DND-41 (cell line): ENCODE measurements at regions not wholly inside any gene's neighbourhood (a gene's known extent, or its start where the extent isn't known, plus 50 kb on each side); places are given as distances from the start of the nearest gene placed in this dataset.

Experiments used
- ATAC-seq: fragments of 200-7000 bp; cut with Tn5 transposase; 3 replicates; pipeline ENCODE4 v1.9.1; 2021; ENCODE audit warnings: low read depth; ENCODE audit not compliant: insufficient read depth
- DNase-seq: peaks from one replicate; pipeline ENCODE4 v3.0.0-alpha.2; 2020
- H2AFZ ChIP-seq: 2 replicates; pipeline ENCODE4 v1.6.0; 2012; ENCODE audit warnings: low read depth, low read length
- H3K27ac ChIP-seq: 2 replicates; pipeline ENCODE4 v1.5.1; 2012; ENCODE audit warnings: low read length, inconsistent platforms
- H3K27me3 ChIP-seq: fragments of 200-600 bp; sonication (generic); 2 replicates; pipeline ENCODE4 v1.6.0; 2012; ENCODE audit warnings: low read length, mild to moderate bottlenecking, inconsistent platforms; ENCODE audit not compliant: insufficient read depth, poor library complexity
- H3K36me3 ChIP-seq: 2 replicates; pipeline ENCODE4 v1.5.1; 2012; ENCODE audit warnings: low read length, inconsistent platforms; ENCODE audit not compliant: insufficient read depth
- H3K4me1 ChIP-seq: 2 replicates; pipeline ENCODE4 v1.5.1; 2012; ENCODE audit warnings: mild to moderate bottlenecking, low read length; ENCODE audit not compliant: insufficient read depth
- H3K4me2 ChIP-seq: 2 replicates; pipeline ENCODE4 v1.6.0; 2012; ENCODE audit warnings: mild to moderate bottlenecking, moderate library complexity, low read length, inconsistent platforms; ENCODE audit not compliant: insufficient read depth
- H3K4me3 ChIP-seq, 2 experiments: fragments of 200-600 bp in 1 of 2; shearing (Covaris generic) in 1 of 2; 2 replicates each; pipeline ENCODE4 v1.5.1; 2012 to 2016; ENCODE audit warnings: inconsistent platforms in 2 of 2, low read length in 2 of 2, mild to moderate bottlenecking in 2 of 2, low read depth in 1 of 2, moderate library complexity in 1 of 2
- H3K79me2 ChIP-seq: 2 replicates; pipeline ENCODE4 v1.6.0; 2012; ENCODE audit warnings: low read length, inconsistent platforms; ENCODE audit not compliant: insufficient read depth
- H3K9ac ChIP-seq: 2 replicates; pipeline ENCODE4 v1.6.0; 2012; ENCODE audit warnings: low read depth, mild to moderate bottlenecking, inconsistent platforms, low read length, moderate library complexity
- H3K9me3 ChIP-seq: 2 replicates; pipeline ENCODE4 v1.5.1; 2012; ENCODE audit warnings: low read length, moderate library complexity, mild to moderate bottlenecking, inconsistent platforms; ENCODE audit not compliant: insufficient read depth, severe bottlenecking
- H4K20me1 ChIP-seq: 2 replicates; pipeline ENCODE4 v1.6.0; 2012; ENCODE audit warnings: low read length; ENCODE audit not compliant: insufficient read depth
- CTCF ChIP-seq: IDR thresholded peaks from 2 replicates; pipeline ENCODE4 v1.5.1; 2012; ENCODE audit warnings: borderline replicate concordance, low read length, moderate library complexity, mild to moderate bottlenecking; ENCODE audit not compliant: poor library complexity, severe bottlenecking; ENCODE audit errors: extremely low read depth
- EZH2 ChIP-seq: IDR thresholded peaks from 3 replicates; pipeline ENCODE4 v1.6.1; 2012; ENCODE audit warnings: borderline replicate concordance, low read depth, mild to moderate bottlenecking, moderate library complexity, low read length, inconsistent platforms; ENCODE audit not compliant: severe bottlenecking

DNA sequence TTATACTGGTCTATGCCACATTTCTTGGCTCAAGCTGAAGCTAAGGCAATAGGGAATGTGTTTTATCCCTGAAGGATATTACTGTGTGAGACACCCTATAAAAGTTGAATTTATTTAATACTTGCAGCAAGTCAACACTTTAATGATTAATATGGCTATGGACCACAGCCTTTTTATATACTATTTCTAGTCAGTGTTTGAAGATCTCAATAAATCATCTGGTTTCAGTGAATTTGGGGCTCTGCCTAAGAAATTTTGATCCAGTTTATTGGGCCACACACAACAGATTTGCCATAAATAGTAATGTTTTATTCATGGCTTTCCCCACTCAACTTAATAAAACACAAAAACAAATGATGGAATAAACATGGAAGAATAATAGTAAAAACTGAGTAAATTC lies 698.3 kb downstream of the ADGRL2 start:
- Histone ChIP-seq H4K20me1 (no peaks in the 10 kb centered on the region), H3K4me3 (no peak overlapping the region), H3K27ac (no peak overlapping the region), H3K4me2 (no peak overlapping the region), H3K9ac (no peak overlapping the region), H3K27me3 (no peaks in the 10 kb centered on the region), H3K9me3 (peaks cover 4% of the 10 kb centered on the region), H3K79me2 (no peaks in the 10 kb centered on the region), H3K36me3 (no peaks in the 10 kb centered on the region), H3K4me1 (no peaks in the 10 kb centered on the region), H2AFZ (no peak overlapping the region)
- no peak for DNase-seq
- no peak for TF ChIP-seq CTCF
- no peak for TF ChIP-seq EZH2
- no peak for ATAC-seq

DNA sequence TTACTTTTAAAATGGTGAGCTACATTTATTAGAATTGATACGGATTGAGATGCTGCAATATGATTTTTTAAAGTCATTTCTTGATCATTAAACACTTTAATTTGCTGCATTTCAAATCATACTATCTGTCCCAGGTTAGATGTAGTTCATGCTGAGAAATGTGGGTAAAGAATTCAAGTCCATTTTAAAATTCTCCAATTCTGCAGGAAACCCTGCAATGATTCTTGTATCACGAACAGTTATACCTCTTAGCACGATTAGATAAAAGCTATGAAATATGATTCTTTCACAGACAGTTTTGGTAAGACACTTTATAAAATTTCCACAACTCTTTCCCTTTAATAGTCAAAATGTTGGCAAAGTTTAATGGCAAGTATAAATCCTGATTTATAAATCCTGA lies 693.4 kb downstream of the ADGRL2 start:
- no peak overlapping the region for H3K4me3 ChIP-seq
- ATAC-seq = no peak

GRCh38 chr1:82492159-82492558 lies 691.4 kb downstream of the ADGRL2 start:
- no peak for DNase-seq
- Histone ChIP-seq H3K9ac (no peak overlapping the region), H3K4me3 (no peak overlapping the region), H3K36me3 (no peaks in the 10 kb centered on the region), H3K79me2 (no peaks in the 10 kb centered on the region), H3K27ac (no peak overlapping the region), H3K4me1 (no peaks in the 10 kb centered on the region), H3K9me3 (peaks cover 4% of the 10 kb centered on the region), H4K20me1 (no peaks in the 10 kb centered on the region), H2AFZ (no peak overlapping the region), H3K4me2 (no peak overlapping the region), H3K27me3 (no peaks in the 10 kb centered on the region)
- ATAC-seq = no peak
- TF ChIP-seq CTCF (no peak), EZH2 (no peak)

More for the DNA sequence above, 693.4 kb downstream of the ADGRL2 start:
- no peak for DNase-seq
- Histone ChIP-seq H2AFZ (no peak overlapping the region), H3K9me3 (peaks cover 4% of the 10 kb centered on the region), H3K4me1 (no peaks in the 10 kb centered on the region), H3K79me2 (no peaks in the 10 kb centered on the region), H3K27ac (no peak overlapping the region), H3K4me2 (no peak overlapping the region), H3K9ac (no peak overlapping the region), H3K36me3 (no peaks in the 10 kb centered on the region), H4K20me1 (no peaks in the 10 kb centered on the region), H3K27me3 (no peaks in the 10 kb centered on the region)
- TF ChIP-seq EZH2 = no peak

DNA sequence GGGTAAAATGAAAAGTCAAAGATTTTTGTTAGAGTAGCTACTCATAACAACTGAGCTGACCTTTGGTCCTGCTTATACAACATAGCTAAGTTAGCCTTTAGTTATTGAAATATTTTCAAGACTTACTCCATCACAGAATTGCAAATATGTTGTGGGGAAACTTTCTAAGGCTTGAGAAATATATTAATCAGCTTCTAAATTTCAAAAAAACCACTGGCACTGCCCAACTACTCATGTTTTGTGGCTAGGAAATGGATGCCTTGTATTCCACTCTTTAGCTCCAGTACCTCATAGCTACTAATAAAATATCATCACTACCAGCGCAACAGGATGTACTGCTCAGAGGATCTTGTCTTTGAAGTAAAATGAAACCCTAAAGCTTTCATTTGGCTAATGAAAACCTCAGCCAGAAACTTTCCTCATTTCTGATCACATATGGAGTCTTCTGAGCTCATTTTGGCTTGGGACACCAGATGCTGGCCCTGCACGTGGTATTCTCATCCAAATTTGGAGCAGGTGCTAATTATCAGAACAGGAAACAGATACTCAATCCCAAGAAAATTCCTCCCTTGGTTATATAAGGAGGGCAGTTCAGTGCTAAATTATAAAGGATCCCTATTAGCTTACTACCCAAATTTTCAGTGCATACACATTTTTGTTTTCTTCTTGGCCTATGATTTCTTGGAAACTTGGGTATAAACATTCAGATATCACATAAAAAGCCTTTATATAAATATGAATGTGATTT lies 690.7 kb downstream of the ADGRL2 start:
- H3K79me2 ChIP-seq = no peaks in the 10 kb centered on the region
- TF ChIP-seq EZH2 (no peak), CTCF (no peak)
- H3K27me3 ChIP-seq = no peaks in the 10 kb centered on the region
- DNase-seq = no peak
- H3K4me1 ChIP-seq = no peaks in the 10 kb centered on the region
- H3K9me3 ChIP-seq = peaks cover 4% of the 10 kb centered on the region
- no peak overlapping the region for H3K4me3 ChIP-seq
- no peaks in the 10 kb centered on the region for H3K36me3 ChIP-seq
- H2AFZ ChIP-seq = no peak overlapping the region
- H4K20me1 ChIP-seq = no peaks in the 10 kb centered on the region
- peak; percentile 44; the same call in 1 of the 3 replicates for ATAC-seq
- no peak overlapping the region for H3K27ac ChIP-seq
- H3K9ac ChIP-seq = no peak overlapping the region
- H3K4me2 ChIP-seq = no peak overlapping the region
